SU-DHL-6 (cell line): ENCODE measurements at regions not wholly inside any gene's neighbourhood (a gene's known extent, or its start where the extent isn't known, plus 50 kb on each side); places are given as distances from the start of the nearest gene placed in this dataset.

ENCODE experiments used
- H2AFZ ChIP-seq: fragments of 200-600 bp; sonication (generic); 2 replicates; pipeline ENCODE4 v1.6.1; 2014; ENCODE audit warnings: low read depth, mild to moderate bottlenecking, moderate library complexity, mixed read lengths, antibody characterized with exemption, low read length; ENCODE audit not compliant: severe bottlenecking
- H3F3A ChIP-seq: fragments of 200-600 bp; shearing (Covaris generic); 2 replicates; pipeline ENCODE4 v1.6.0; 2016; ENCODE audit warnings: antibody characterized with exemption, mild to moderate bottlenecking; ENCODE audit not compliant: insufficient read depth
- H3K27ac ChIP-seq: fragments of 200-600 bp; sonication (generic); 2 replicates; pipeline ENCODE4 v1.5.1; 2016; ENCODE audit warnings: low read depth, mild to moderate bottlenecking, low read length, moderate library complexity, mixed read lengths
- H3K27me3 ChIP-seq: fragments of 200-600 bp; sonication (generic), shearing (Covaris generic); 2 replicates; pipeline ENCODE4 v1.6.0; 2014; ENCODE audit warnings: mild to moderate bottlenecking, low read length
- H3K36me3 ChIP-seq: fragments of 200-600 bp; sonication (generic); 2 replicates; pipeline ENCODE4 v1.6.1; 2014; ENCODE audit warnings: mild to moderate bottlenecking, low read length, mixed read lengths
- H3K4me2 ChIP-seq: fragments of 300-600, 200-600 bp; shearing (Covaris generic), sonication (generic); 2 replicates; pipeline ENCODE4 v1.6.0; 2014; ENCODE audit warnings: low read length, low read depth, mild to moderate bottlenecking; ENCODE audit not compliant: poor library complexity, severe bottlenecking
- H3K4me3 ChIP-seq: fragments of 200-600 bp; sonication (generic); 2 replicates; pipeline ENCODE4 v1.5.1; 2014; ENCODE audit warnings: antibody characterized with exemption, low read length, mild to moderate bottlenecking, mixed read lengths; ENCODE audit not compliant: insufficient read depth, poor library complexity, severe bottlenecking
- H3K79me2 ChIP-seq: fragments of 200-600 bp; sonication (generic); 2 replicates; pipeline ENCODE4 v1.6.1; 2014; ENCODE audit warnings: mild to moderate bottlenecking, low read length, moderate library complexity; ENCODE audit not compliant: insufficient read depth
- H3K9ac ChIP-seq: fragments of 200-600 bp; sonication (generic); 2 replicates; pipeline ENCODE4 v1.7.0; 2014; ENCODE audit warnings: mild to moderate bottlenecking, low read length
- H3K9me2 ChIP-seq: fragments of 200-600 bp; sonication (generic); replicated peaks from 2 replicates; pipeline ENCODE4 v1.6.1; 2014; ENCODE audit warnings: low read length; ENCODE audit not compliant: insufficient read depth
- H3K9me3 ChIP-seq: fragments of 200-600 bp; sonication (generic); 2 replicates; pipeline ENCODE4 v1.6.1; 2014; ENCODE audit warnings: low read length, mixed read lengths; ENCODE audit not compliant: insufficient read depth
- H4K20me1 ChIP-seq: fragments of 200-600 bp; sonication (generic); 2 replicates; pipeline ENCODE4 v1.6.1; 2014; ENCODE audit warnings: low read depth, mild to moderate bottlenecking, antibody characterized with exemption, low read length, moderate library complexity, mixed read lengths
- EZH2phosphoT487 ChIP-seq: fragments of 200-600 bp; sonication (generic), shearing (Covaris generic); conservative IDR thresholded peaks from 2 replicates; pipeline ENCODE4 v1.6.1; 2018; ENCODE audit warnings: mild to moderate bottlenecking, antibody characterized with exemption, low read length, moderate library complexity, mixed read lengths
- TF ChIP-seq, protein P1 (sequence below): fragments of 200-600 bp; sonication (generic); IDR thresholded peaks from one replicate; pipeline ENCODE4 v1.5.1; 2017; ENCODE audit warnings: antibody characterized with exemption, mild to moderate bottlenecking, low read length, moderate library complexity; ENCODE audit not compliant: insufficient read depth, poor library complexity, severe bottlenecking

DNA sequence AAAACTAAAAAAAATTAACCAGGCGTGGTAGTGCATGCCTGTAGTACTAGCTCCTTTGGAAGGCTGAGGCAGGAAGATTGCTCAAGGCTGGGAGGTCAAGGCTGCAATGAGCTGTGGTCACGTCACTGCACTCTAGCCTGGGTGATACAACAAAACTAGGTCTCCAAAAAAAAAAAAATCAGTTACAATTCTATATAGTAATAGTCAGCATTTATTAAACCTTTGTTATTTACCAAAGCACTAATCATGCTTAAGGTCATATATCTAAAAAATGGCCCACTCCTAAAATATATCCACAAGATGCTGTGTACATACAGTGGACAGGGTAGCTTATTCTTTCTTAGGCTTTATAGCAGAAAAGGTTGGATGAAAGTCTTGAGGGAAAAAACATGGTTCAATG is 152.4 kb downstream of the TFAP2A start:
- Histone ChIP-seq H3K27ac (no peak overlapping the region), H2AFZ (no peak overlapping the region), H3K79me2 (no peaks in the 10 kb centered on the region), H3K4me3 (no peak overlapping the region), H3K9me2 (no peaks in the 10 kb centered on the region), H4K20me1 (no peaks in the 10 kb centered on the region), H3F3A (no peaks in the 10 kb centered on the region), H3K9me3 (no peaks in the 10 kb centered on the region), H3K36me3 (no peaks in the 10 kb centered on the region), H3K4me2 (no peak overlapping the region), H3K9ac (no peak overlapping the region), H3K27me3 (no peaks in the 10 kb centered on the region)
- no peak for TF ChIP-seq EZH2phosphoT487
- TF ChIP-seq, protein P1, sequence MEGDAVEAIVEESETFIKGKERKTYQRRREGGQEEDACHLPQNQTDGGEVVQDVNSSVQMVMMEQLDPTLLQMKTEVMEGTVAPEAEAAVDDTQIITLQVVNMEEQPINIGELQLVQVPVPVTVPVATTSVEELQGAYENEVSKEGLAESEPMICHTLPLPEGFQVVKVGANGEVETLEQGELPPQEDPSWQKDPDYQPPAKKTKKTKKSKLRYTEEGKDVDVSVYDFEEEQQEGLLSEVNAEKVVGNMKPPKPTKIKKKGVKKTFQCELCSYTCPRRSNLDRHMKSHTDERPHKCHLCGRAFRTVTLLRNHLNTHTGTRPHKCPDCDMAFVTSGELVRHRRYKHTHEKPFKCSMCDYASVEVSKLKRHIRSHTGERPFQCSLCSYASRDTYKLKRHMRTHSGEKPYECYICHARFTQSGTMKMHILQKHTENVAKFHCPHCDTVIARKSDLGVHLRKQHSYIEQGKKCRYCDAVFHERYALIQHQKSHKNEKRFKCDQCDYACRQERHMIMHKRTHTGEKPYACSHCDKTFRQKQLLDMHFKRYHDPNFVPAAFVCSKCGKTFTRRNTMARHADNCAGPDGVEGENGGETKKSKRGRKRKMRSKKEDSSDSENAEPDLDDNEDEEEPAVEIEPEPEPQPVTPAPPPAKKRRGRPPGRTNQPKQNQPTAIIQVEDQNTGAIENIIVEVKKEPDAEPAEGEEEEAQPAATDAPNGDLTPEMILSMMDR, result no peak

DNA sequence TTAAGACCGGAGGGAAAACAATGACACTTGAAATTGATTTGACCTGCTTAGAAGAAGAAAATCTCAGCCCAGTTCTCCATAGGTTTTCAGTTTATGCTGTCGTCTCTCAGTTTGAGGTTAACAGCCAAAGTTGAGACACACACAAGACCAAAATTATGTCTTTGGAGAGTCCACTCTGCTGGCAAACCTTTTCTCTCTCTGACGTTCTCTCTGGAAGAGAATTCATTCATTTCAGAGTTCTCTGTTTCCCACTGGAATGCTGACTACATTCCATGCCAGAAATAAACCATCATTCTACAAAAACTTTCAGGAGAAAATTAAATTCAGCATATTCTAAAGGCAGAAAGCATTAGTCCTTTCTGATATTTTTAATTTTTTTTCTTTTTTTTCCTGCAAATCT is 155.2 kb downstream of the TFAP2A start:
- TF ChIP-seq, protein P1, result no peak
- TF ChIP-seq EZH2phosphoT487, result no peak
- H4K20me1 ChIP-seq, result no peaks in the 10 kb centered on the region
- no peaks in the 10 kb centered on the region for H3K36me3 ChIP-seq
- no peak overlapping the region for H2AFZ ChIP-seq
- H3F3A ChIP-seq, result no peaks in the 10 kb centered on the region
- H3K27ac ChIP-seq, result no peak overlapping the region
- no peaks in the 10 kb centered on the region for H3K79me2 ChIP-seq
- no peak overlapping the region for H3K9ac ChIP-seq
- no peaks in the 10 kb centered on the region for H3K27me3 ChIP-seq
- no peak overlapping the region for H3K4me3 ChIP-seq
- H3K9me3 ChIP-seq, result no peaks in the 10 kb centered on the region
- no peaks in the 10 kb centered on the region for H3K9me2 ChIP-seq
- H3K4me2 ChIP-seq, result no peak overlapping the region

DNA sequence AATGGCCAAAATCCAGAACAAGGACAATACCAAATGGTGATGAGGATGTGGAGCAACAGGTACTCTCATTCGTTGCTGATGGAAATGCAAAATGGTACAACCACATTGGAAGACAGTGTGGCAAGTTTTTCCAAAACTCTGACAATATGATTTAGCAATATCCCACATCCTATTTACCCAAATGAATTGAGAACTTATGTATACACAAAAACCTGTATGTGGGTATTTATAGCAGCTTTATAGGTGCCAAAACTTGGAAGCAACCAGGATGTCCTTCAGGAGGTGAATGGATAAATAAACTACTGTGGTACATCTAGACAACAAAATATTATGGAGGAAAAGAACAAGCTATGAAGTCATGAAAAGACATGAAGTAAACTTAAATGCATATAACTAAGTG is 156.5 kb downstream of the TFAP2A start:
- no peaks in the 10 kb centered on the region for H4K20me1 ChIP-seq
- no peak overlapping the region for H3K27ac ChIP-seq
- H3K4me2 ChIP-seq, result no peak overlapping the region
- H3K9ac ChIP-seq, result no peak overlapping the region
- no peak overlapping the region for H2AFZ ChIP-seq
- no peaks in the 10 kb centered on the region for H3K9me2 ChIP-seq
- no peaks in the 10 kb centered on the region for H3K27me3 ChIP-seq
- no peaks in the 10 kb centered on the region for H3K9me3 ChIP-seq
- TF ChIP-seq EZH2phosphoT487, result no peak
- TF ChIP-seq, protein P1, result no peak
- H3F3A ChIP-seq, result no peaks in the 10 kb centered on the region
- H3K4me3 ChIP-seq, result no peak overlapping the region
- no peaks in the 10 kb centered on the region for H3K79me2 ChIP-seq
- H3K36me3 ChIP-seq, result no peaks in the 10 kb centered on the region
